Right atrium auricular region (tissue), 2 donors: ENCODE measurements at regions not wholly inside any gene's neighbourhood (a gene's known extent, or its start where the extent isn't known, plus 50 kb on each side); places are given as distances from the start of the nearest gene placed in this dataset.

Experiments
- DNase-seq: peaks from one replicate; pipeline ENCODE4 v3.0.0-alpha.2; 2019; ENCODE audit warnings: low spot score
- H3K27ac ChIP-seq, 2 donors: fragments of 200-600 bp; sonication (generic); 1 replicate in 1 of 2; 2 replicates in 1 of 2; pipeline ENCODE4 v1.5.1; 2016 to 2019
- H3K27me3 ChIP-seq, 2 donors: fragments of 200-600 bp; sonication (generic); one replicate each; pipeline versions ENCODE4 v1.5.1 to v1.6.0; 2017 to 2019
- H3K36me3 ChIP-seq: fragments of 200-600 bp; sonication (generic); one replicate; pipeline ENCODE4 v1.5.1; 2016
- H3K4me1 ChIP-seq, 2 donors: fragments of 200-600 bp; sonication (generic); one replicate each; pipeline versions ENCODE4 v1.5.1 to v1.6.0; 2017 to 2019
- H3K4me3 ChIP-seq, 2 donors: fragments of 200-600 bp; sonication (generic); 1 replicate in 1 of 2; 2 replicates in 1 of 2; pipeline ENCODE4 v1.5.1; 2017 to 2019; ENCODE audit warnings: mild to moderate bottlenecking in 1 of 2, moderate library complexity in 1 of 2
- H3K9me3 ChIP-seq, 2 donors: fragments of 200-600 bp; sonication (generic); one replicate each; pipeline ENCODE4 v1.5.1; 2019
- TF ChIP-seq, protein P1 (sequence below), 2 donors: fragments of 200-600 bp; sonication (generic); IDR thresholded peaks; one replicate each; pipeline ENCODE4 v1.5.1; 2019; ENCODE audit warnings: antibody characterized with exemption in 2 of 2

DNA sequence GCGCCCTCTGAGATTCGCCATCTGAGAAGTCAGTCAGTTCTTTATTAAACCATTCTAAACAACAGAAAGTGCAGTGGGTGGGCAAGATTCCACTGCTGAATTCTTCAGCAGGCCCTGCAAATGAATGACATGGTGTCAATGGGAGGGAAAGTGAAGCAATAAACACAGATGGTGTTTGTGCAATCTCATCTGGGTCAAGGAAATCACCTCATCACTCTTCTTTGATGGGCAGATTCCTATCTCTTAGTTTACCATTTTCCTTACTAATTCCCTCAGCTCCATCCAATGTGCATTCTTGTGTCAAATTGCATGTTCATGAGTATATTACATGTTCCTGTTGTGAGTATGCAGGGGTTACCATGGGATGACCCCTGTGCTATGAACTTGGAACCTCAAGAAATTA, 100.7 kb upstream of the CYP1B1 start:
- no peaks in the 10 kb centered on the region for H3K27me3 ChIP-seq
- no peak overlapping the region for H3K4me3 ChIP-seq
- TF ChIP-seq, protein P1, sequence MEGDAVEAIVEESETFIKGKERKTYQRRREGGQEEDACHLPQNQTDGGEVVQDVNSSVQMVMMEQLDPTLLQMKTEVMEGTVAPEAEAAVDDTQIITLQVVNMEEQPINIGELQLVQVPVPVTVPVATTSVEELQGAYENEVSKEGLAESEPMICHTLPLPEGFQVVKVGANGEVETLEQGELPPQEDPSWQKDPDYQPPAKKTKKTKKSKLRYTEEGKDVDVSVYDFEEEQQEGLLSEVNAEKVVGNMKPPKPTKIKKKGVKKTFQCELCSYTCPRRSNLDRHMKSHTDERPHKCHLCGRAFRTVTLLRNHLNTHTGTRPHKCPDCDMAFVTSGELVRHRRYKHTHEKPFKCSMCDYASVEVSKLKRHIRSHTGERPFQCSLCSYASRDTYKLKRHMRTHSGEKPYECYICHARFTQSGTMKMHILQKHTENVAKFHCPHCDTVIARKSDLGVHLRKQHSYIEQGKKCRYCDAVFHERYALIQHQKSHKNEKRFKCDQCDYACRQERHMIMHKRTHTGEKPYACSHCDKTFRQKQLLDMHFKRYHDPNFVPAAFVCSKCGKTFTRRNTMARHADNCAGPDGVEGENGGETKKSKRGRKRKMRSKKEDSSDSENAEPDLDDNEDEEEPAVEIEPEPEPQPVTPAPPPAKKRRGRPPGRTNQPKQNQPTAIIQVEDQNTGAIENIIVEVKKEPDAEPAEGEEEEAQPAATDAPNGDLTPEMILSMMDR (IDR thresholded peaks at IDR 0.05) = no peak
- no peak for DNase-seq
- peak overlapping the region; percentile 16 to 64 for H3K27ac ChIP-seq
- H3K4me1 ChIP-seq = peaks cover 0 to 11% of the 10 kb centered on the region in 2 donors
- H3K9me3 ChIP-seq = no peaks in the 10 kb centered on the region
- H3K36me3 ChIP-seq = no peaks in the 10 kb centered on the region

DNA sequence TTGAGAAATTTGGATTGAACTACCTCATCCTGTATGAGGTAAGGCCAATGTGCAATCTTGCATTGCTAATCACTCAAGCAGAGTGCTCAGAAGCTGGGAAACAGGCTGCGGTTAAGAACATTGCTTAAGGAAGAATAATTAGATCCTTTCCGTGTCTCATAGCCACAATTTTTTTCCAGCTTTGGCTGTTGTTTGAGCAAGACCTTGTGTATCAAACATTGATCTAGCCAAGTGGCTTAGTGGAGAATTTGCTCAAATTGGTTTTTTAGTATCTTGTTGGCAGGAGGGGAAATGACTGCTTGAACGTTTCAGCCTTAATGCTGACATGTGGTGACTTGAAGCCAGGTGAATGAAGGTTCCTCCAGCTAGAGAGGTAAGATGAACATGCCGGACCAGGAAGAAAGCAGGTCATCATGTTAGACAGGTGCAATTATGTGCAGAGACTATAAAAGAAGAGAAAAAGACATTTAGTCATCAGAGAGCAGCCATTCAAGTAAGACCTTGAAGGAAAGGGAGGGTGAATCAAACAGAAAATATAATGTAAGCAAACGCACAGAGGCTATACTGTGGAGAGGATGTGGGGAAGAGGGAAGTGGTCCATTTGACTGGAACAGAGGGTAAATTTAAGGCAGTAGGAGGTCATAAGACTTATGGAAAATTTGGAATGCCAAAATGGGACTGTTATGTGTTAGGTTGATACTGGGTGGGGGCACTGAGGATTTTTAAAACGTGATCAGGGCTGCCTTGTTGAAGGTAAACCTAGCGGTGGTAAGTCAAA, 98.9 kb upstream of the CYP1B1 start:
- Histone ChIP-seq H3K4me1 (peaks cover 0 to 11% of the 10 kb centered on the region in 2 donors), H3K9me3 (no peaks in the 10 kb centered on the region), H3K27ac (peak overlapping the region in 1 of 2 donors; percentile 67), H3K36me3 (no peaks in the 10 kb centered on the region), H3K27me3 (no peaks in the 10 kb centered on the region), H3K4me3 (no peak overlapping the region)
- no peak for DNase-seq
- TF ChIP-seq, protein P1 (IDR thresholded peaks at IDR 0.05) = no peak

DNA sequence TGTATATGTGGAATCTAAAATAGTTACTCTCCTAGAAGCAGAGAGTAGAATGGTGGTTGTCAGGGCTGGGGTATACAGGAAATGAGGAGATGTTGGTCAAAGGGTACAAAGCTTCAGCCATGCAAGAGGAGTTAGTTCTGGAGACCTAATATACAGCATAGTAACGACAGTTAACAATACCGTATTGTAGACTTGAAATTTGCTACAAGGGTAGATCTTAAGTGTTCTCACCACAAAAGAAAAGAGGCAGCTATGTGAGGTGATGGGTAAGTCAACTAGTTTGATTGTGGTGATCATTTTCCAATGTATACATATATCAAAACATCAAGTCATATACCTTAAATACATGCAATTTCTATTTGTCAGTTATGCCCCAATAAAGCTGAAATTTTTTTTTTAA, 98.2 kb upstream of the CYP1B1 start:
- H3K4me1 ChIP-seq = peaks cover 0 to 8% of the 10 kb centered on the region in 2 donors
- H3K27ac ChIP-seq = peak overlapping the region in 1 of 2 donors; percentile 41

DNA sequence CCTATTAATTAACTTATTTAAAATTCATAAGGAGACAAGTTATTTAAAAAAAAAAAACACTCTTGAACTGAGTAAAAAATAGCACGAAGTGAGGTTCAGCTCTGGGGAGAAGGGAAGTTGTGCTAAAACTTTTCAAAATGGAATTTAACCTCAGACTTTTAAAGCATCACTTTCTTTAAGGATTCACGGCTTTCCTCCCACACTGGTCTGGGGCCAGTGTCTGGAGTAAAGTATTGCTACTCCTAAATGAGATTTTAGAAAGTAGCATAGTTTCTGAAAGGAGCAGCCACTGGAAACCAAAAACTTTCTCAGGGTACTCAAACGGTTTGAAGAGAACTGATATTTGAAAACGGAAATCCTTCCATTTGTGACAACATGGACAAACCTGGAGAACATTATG, 97.7 kb upstream of the CYP1B1 start:
- Histone ChIP-seq H3K27ac (peak overlapping the region in 1 of 2 donors; percentile 41), H3K27me3 (no peaks in the 10 kb centered on the region), H3K4me1 (peaks cover 0 to 4% of the 10 kb centered on the region in 2 donors), H3K9me3 (no peaks in the 10 kb centered on the region), H3K36me3 (no peaks in the 10 kb centered on the region), H3K4me3 (no peak overlapping the region)
- DNase-seq = no peak
- TF ChIP-seq, protein P1 (IDR thresholded peaks at IDR 0.05) = no peak

More for the DNA sequence above, 98.2 kb upstream of the CYP1B1 start:
- H3K27me3 ChIP-seq = no peaks in the 10 kb centered on the region
- TF ChIP-seq, protein P1 (IDR thresholded peaks at IDR 0.05) = no peak
- no peaks in the 10 kb centered on the region for H3K9me3 ChIP-seq
- no peak overlapping the region for H3K4me3 ChIP-seq
- no peaks in the 10 kb centered on the region for H3K36me3 ChIP-seq
- DNase-seq = no peak

DNA sequence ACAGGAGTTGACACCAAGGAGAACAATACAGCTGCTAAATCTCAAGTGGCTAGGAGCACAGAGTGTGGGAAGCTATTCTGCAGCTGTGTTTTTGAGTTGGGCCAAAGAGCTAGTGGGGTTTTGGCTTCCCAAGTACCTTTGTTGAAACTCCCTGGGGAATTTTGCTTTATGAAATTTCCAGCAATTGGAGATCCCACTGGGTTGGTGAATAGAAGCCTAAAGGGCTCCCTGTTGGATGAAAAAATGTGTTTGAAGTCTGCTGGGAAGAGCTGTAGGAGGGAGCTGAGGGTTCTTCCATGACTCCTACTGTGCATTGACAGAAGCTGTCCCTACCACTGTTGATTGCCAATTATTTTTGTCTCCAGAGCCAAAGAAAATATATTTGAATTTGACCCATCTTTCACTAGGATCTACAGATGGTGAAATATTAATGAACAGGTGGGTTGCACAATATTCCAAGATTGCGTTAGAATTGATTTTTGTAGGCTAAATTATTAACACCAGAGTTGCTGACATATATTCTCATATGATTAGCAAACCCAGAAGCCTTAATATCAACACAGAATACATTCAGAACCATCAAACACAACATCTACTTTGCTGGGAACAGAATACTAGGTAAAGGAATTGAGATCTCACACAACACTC, 95.4 kb upstream of the CYP1B1 start:
- no peak overlapping the region for H3K4me3 ChIP-seq
- H3K4me1 ChIP-seq = no peaks in the 10 kb centered on the region
- no peak overlapping the region for H3K27ac ChIP-seq
- DNase-seq = no peak
- no peaks in the 10 kb centered on the region for H3K9me3 ChIP-seq
- H3K36me3 ChIP-seq = no peaks in the 10 kb centered on the region
- no peaks in the 10 kb centered on the region for H3K27me3 ChIP-seq
- TF ChIP-seq, protein P1 (IDR thresholded peaks at IDR 0.05) = no peak
